ENCODE measurements at regions not wholly inside any gene's neighbourhood (a gene's known extent, or its start where the extent isn't known, plus 50 kb on each side); places are given as distances from the start of the nearest gene placed in this dataset.

GRCh38 chr1:87985071-87985470 is 656.4 kb downstream of the LMO4 start:
- TF ChIP-seq SIN3A (IDR thresholded peaks at IDR 0.05; ENCODE audit: borderline replicate concordance, insufficient read depth, low read depth, low read length) = no peak
- no peak for TF ChIP-seq CTCF (IDR thresholded peaks at IDR 0.05)
- TF ChIP-seq REST (IDR thresholded peaks at IDR 0.05; ENCODE audit: insufficient read depth in 1 of 2, low read depth in 2 of 2, low read length in 1 of 2) = no peak

Data from Panc1 (cell line).